Endothelial cell of umbilical vein (primary cell): ENCODE measurements at regions not wholly inside any gene's neighbourhood (a gene's known extent, or its start where the extent isn't known, plus 50 kb on each side); places are given as distances from the start of the nearest gene placed in this dataset.

Experiments
- BruUV-seq: library from RNA; stranded (reverse); fragments of 400-500 nt; replicated peaks from 2 replicates; lab custom pipeline; 2021; lab: Mats Ljungman, UMichigan
- CTCF ChIA-PET: fragments of 300-600, 350-600 bp; sonication (Branson Sonifier 250); formaldehyde crosslinking; loops from one replicate; lab custom pipeline; 2021; ENCODE audit warnings: antibody characterized with exemption, inconsistent platforms; lab: Charles Lee
- POLR2A ChIA-PET: fragments of 300-600, 350-600 bp; sonication (Branson Sonifier 250); formaldehyde crosslinking; loops from one replicate; lab custom pipeline; 2021; ENCODE audit warnings: antibody characterized with exemption, inconsistent platforms; lab: Charles Lee
- DNase-seq: peaks from one replicate; pipeline ENCODE4 v3.0.0-alpha.2; 2011; ENCODE audit warnings: low read depth, low spot score
- FAIRE-seq: peaks from 2 replicates; lab custom pipeline; 2011; peaks lifted over from hg19 to GRCh38; lab: Jason Lieb, UNC
- H2AFZ ChIP-seq: 2 replicates; pipeline ENCODE4 v1.6.0; 2012; ENCODE audit warnings: low read depth, low read length, control low read depth, inconsistent platforms
- H3K27ac ChIP-seq: 2 replicates; pipeline ENCODE4 v1.5.1; 2011; ENCODE audit warnings: low read depth, mild to moderate bottlenecking, control low read depth, low read length, moderate library complexity; ENCODE audit not compliant: insufficient read depth
- H3K27me3 ChIP-seq, 2 experiments: 2 replicates each; pipeline versions ENCODE4 v1.6.0 to v1.6.1; 2011; ENCODE audit warnings: low read length in 2 of 2, mixed read lengths in 1 of 2; ENCODE audit not compliant: control insufficient read depth in 2 of 2, insufficient read depth in 2 of 2
- H3K36me3 ChIP-seq, 2 experiments: 2 replicates in 1 of 2; 3 replicates in 1 of 2; pipeline ENCODE4 v1.5.1; 2011; ENCODE audit warnings: low read length in 2 of 2, mild to moderate bottlenecking in 1 of 2, moderate library complexity in 1 of 2; ENCODE audit not compliant: control insufficient read depth in 2 of 2, insufficient read depth in 2 of 2; ENCODE audit errors: extremely low read depth in 1 of 2
- H3K4me1 ChIP-seq: 3 replicates; pipeline ENCODE4 v1.5.1; 2011; ENCODE audit warnings: mild to moderate bottlenecking, low read length; ENCODE audit not compliant: control insufficient read depth, insufficient read depth; ENCODE audit errors: extremely low read depth
- H3K4me2 ChIP-seq: 2 replicates; pipeline ENCODE4 v1.6.1; 2011; ENCODE audit warnings: low read length, control low read depth, mixed read lengths; ENCODE audit not compliant: insufficient read depth
- H3K4me3 ChIP-seq, 3 experiments: fragments of 200-600 bp in 1 of 3; sonication (generic), shearing (Covaris generic) in 1 of 3; replicated peaks in 1 of 3; 2 replicates each; pipeline ENCODE4 v1.5.1; 2011 to 2016; ENCODE audit warnings: control low read depth in 3 of 3, low read length in 3 of 3, mild to moderate bottlenecking in 2 of 3, inconsistent platforms in 1 of 3, low read depth in 1 of 3, moderate library complexity in 1 of 3; ENCODE audit not compliant: insufficient read depth in 1 of 3
- H3K79me2 ChIP-seq: 2 replicates; pipeline ENCODE4 v1.6.0; 2012; ENCODE audit warnings: low read length, inconsistent platforms; ENCODE audit not compliant: control insufficient read depth, insufficient read depth
- H3K9ac ChIP-seq: replicated peaks from 2 replicates; pipeline ENCODE3; 2011; ENCODE audit warnings: low read length, control low read depth; ENCODE audit not compliant: insufficient read depth; ENCODE audit errors: extremely low read depth
- H3K9me1 ChIP-seq: replicated peaks from 3 replicates; pipeline ENCODE4 v1.6.0; 2011; ENCODE audit warnings: mild to moderate bottlenecking, low read length; ENCODE audit not compliant: control insufficient read depth, insufficient read depth; ENCODE audit errors: extremely low read depth
- H3K9me3 ChIP-seq: replicated peaks from 2 replicates; pipeline ENCODE4 v1.5.1; 2012; ENCODE audit warnings: low read length, inconsistent platforms; ENCODE audit not compliant: control insufficient read depth, insufficient read depth
- H4K20me1 ChIP-seq: replicated peaks from 2 replicates; pipeline ENCODE3; 2011; ENCODE audit warnings: mild to moderate bottlenecking, low read length; ENCODE audit not compliant: control insufficient read depth, insufficient read depth; ENCODE audit errors: extremely low read depth
- CTCF ChIP-seq, 2 donors: IDR thresholded peaks; 1 replicate in 1 of 2; 2 replicates in 1 of 2; pipeline ENCODE4 v1.5.1; 2011; ENCODE audit warnings: low read length in 2 of 2, mild to moderate bottlenecking in 2 of 2, moderate library complexity in 2 of 2, control low read depth in 1 of 2, inconsistent platforms in 1 of 2, low read depth in 1 of 2; ENCODE audit not compliant: insufficient read depth in 1 of 2; ENCODE audit errors: extremely low read depth in 1 of 2
- EZH2 ChIP-seq: IDR thresholded peaks from 2 replicates; pipeline ENCODE4 v1.6.1; 2012; ENCODE audit warnings: borderline replicate concordance, low read depth, mild to moderate bottlenecking, moderate library complexity, low read length, inconsistent platforms; ENCODE audit not compliant: severe bottlenecking
- FOS ChIP-seq: IDR thresholded peaks from 2 replicates; pipeline ENCODE4 v1.6.1; 2011; ENCODE audit warnings: mild to moderate bottlenecking, low read length, moderate library complexity, borderline replicate concordance; ENCODE audit not compliant: insufficient read depth
- GATA2 ChIP-seq: IDR thresholded peaks from 2 replicates; pipeline ENCODE4 v1.7.0; 2011; ENCODE audit warnings: low read depth, mild to moderate bottlenecking, moderate library complexity, mixed read lengths, low read length; ENCODE audit not compliant: insufficient read length, insufficient read depth
- JUN ChIP-seq: IDR thresholded peaks from 2 replicates; pipeline ENCODE4 v1.6.1; 2011; ENCODE audit warnings: borderline replicate concordance, low read depth; ENCODE audit not compliant: insufficient read length, insufficient read depth
- MAX ChIP-seq: IDR thresholded peaks from 2 replicates; pipeline ENCODE4 v1.6.1; 2011; ENCODE audit not compliant: insufficient read depth, insufficient read length
- MYC ChIP-seq: IDR thresholded peaks from one replicate; pipeline ENCODE4 v1.6.1; 2011; ENCODE audit warnings: mild to moderate bottlenecking, low read depth, low read length
- POLR2A ChIP-seq: IDR thresholded peaks from 2 replicates; pipeline ENCODE4 v1.6.1; 2012; ENCODE audit warnings: low read depth, mild to moderate bottlenecking, control low read depth, low read length
- POLR2AphosphoS5 ChIP-seq: IDR thresholded peaks from 2 replicates; pipeline ENCODE4 v1.6.1; 2012; ENCODE audit warnings: low read depth, mild to moderate bottlenecking, control low read depth, low read length, moderate library complexity; ENCODE audit not compliant: insufficient read depth
- dilution Hi-C: fragments of 300-500 bp; cut with MboI; formaldehyde crosslinking; loops from one replicate; pipeline ENCODE4 v1.15.0; 2019; ENCODE audit warnings: low sequenced_read_pairs; ENCODE audit not compliant: extremely low pct_ligation_motif_present
- intact Hi-C: fragments of 100-400 bp; cut with micrococcal nuclease; formaldehyde crosslinking; loops from one replicate; pipeline ENCODE4 v1.10.0; 2022

GRCh38 chr2:133970641-133971040 lies 283.2 kb upstream of the MGAT5 start:
- no peaks in the 10 kb centered on the region for H3K9me3 ChIP-seq
- no peak overlapping the region for H3K27ac ChIP-seq
- no peaks in the 10 kb centered on the region for H3K36me3 ChIP-seq
- no peak for DNase-seq
- no peaks in the 10 kb centered on the region for H3K4me1 ChIP-seq
- ChIA-PET POLR2A (no interaction called here), CTCF (no interaction called here)
- intact Hi-C loops (no loop called here), dilution Hi-C loops (no loop called here)
- H4K20me1 ChIP-seq: no peaks in the 10 kb centered on the region
- H3K9me1 ChIP-seq: no peaks in the 10 kb centered on the region
- no peak overlapping the region for H3K4me2 ChIP-seq
- H2AFZ ChIP-seq: no peak overlapping the region
- no peak for FAIRE-seq
- no peak overlapping the region for H3K4me3 ChIP-seq
- no peak overlapping the region for H3K9ac ChIP-seq
- peaks cover 0 to 2% of the 10 kb centered on the region in 2 experiments for H3K27me3 ChIP-seq
- TF ChIP-seq MAX (no peak), EZH2 (no peak), FOS (no peak), GATA2 (no peak), CTCF (IDR thresholded peaks at IDR 0.05; ENCODE audit: extremely low read depth in 1 of 2, insufficient read depth in 1 of 2, low read depth in 1 of 2, low read length in 2 of 2) (no peak), JUN (no peak), POLR2AphosphoS5 (no peak), POLR2A (no peak), MYC (no peak)
- no peaks in the 10 kb centered on the region for H3K79me2 ChIP-seq
- no TSS peak for BruUV-seq
